IgD-negative memory B cell (primary cell): ENCODE measurements at regions not wholly inside any gene's neighbourhood (a gene's known extent, or its start where the extent isn't known, plus 50 kb on each side); places are given as distances from the start of the nearest gene placed in this dataset.
A peak's percentile ranks its signal among the peaks of the same experiment; 100 is the strongest.

ENCODE experiments used
- H3K27ac Mint-ChIP-seq, 3 donors: one replicate each; pipeline ENCODE4 v1.8.0; 2020 to 2022; ENCODE audit warnings: mild to moderate bottlenecking in 3 of 3, mixed read lengths in 3 of 3, moderate library complexity in 1 of 3
- H3K27me3 Mint-ChIP-seq: one replicate; pipeline ENCODE4 v1.8.0; 2021; ENCODE audit warnings: mixed read lengths
- H3K36me3 Mint-ChIP-seq: one replicate; pipeline ENCODE4 v1.8.0; 2020; ENCODE audit warnings: mild to moderate bottlenecking, mixed read lengths
- H3K4me1 Mint-ChIP-seq, 3 donors: one replicate each; pipeline ENCODE4 v1.8.0; 2020 to 2022; ENCODE audit warnings: mixed read lengths in 3 of 3, mild to moderate bottlenecking in 1 of 3
- H3K4me3 Mint-ChIP-seq, 4 donors: one replicate each; pipeline ENCODE4 v1.8.0; 2020 to 2022; ENCODE audit warnings: mild to moderate bottlenecking in 4 of 4, mixed read lengths in 4 of 4, moderate library complexity in 3 of 4
- H3K9me3 Mint-ChIP-seq, 3 donors: one replicate each; pipeline ENCODE4 v1.8.0; 2020 to 2021; ENCODE audit warnings: mixed read lengths in 3 of 3, mild to moderate bottlenecking in 1 of 3

DNA sequence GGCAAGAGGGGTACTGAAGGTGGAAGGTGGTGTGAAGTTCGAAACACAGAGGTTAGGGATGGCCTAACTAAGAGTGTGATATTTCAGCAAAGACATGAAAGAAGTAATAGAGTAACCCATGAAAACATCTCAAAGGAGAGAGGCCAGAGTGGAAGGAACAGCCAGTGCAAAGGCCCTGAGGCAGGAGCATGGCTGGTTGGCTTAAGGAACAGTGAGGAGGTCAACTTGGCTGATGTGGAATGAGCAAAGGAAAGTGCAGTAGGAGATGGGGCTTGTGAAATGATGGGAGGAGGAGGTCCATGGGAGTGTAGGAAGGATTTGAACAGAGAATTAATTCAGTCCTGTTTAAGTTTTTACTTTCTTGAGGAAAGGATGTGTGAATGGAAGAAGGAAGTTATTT, 178.3 kb upstream of the ZNF608 start:
- no peaks in the 10 kb centered on the region for H3K27me3 Mint-ChIP-seq
- no peak overlapping the region for H3K27ac Mint-ChIP-seq
- peaks cover 0 to 5% (median 4%) of the 10 kb centered on the region in 3 donors for H3K4me1 Mint-ChIP-seq
- no peak overlapping the region for H3K4me3 Mint-ChIP-seq
- no peaks in the 10 kb centered on the region for H3K36me3 Mint-ChIP-seq
- H3K9me3 Mint-ChIP-seq, result no peaks in the 10 kb centered on the region

DNA sequence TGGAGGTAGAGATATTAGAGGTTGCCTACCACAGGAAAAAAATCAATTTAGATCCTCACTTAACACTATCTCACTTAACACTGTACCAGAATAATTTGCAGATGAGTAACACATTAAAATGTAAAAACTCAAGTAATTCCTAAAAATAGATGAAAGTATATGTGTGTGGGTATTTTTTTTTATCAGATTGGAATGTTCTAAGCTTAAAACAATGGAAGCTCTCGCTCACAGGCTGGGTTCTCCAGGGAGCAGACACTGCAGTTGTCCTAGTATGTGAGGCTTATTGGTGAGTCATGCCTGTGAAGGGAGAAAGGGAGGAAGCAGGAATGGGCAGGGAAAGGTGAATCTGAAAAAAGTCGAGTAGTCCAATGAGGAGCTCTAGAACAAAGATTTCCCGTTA, 181.3 kb upstream of the ZNF608 start:
- Mint-ChIP-seq H3K9me3 (no peaks in the 10 kb centered on the region), H3K4me3 (no peak overlapping the region), H3K27me3 (no peaks in the 10 kb centered on the region), H3K4me1 (peaks cover under 1 to 5% (median 4%) of the 10 kb centered on the region in 3 donors), H3K27ac (no peak overlapping the region), H3K36me3 (peaks cover 1% of the 10 kb centered on the region)

DNA sequence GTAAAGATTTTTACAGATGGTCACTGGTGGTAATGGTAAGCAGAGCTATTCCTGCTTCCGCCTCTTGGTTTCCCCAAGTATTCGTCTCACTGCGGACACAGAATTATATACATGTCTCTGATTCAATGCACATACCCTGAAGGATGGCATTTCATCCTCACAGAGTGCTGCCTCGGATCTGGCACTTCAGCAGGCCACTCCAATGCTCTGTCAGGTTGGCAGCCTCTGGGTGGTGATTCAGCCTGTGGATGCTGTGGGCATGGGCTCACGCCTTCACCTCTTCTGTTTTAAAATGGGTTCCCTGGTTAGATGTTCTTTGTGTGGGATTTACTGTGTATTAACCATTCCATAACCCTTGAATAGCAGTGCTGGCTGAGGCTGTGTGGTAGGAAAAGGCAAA, 182.6 kb upstream of the ZNF608 start:
- no peaks in the 10 kb centered on the region for H3K27me3 Mint-ChIP-seq
- peaks cover 1% of the 10 kb centered on the region for H3K36me3 Mint-ChIP-seq
- no peak overlapping the region for H3K4me3 Mint-ChIP-seq
- no peak overlapping the region for H3K27ac Mint-ChIP-seq
- H3K4me1 Mint-ChIP-seq, result peaks cover 1 to 5% (median 4%) of the 10 kb centered on the region in 3 donors
- H3K9me3 Mint-ChIP-seq, result no peaks in the 10 kb centered on the region

DNA sequence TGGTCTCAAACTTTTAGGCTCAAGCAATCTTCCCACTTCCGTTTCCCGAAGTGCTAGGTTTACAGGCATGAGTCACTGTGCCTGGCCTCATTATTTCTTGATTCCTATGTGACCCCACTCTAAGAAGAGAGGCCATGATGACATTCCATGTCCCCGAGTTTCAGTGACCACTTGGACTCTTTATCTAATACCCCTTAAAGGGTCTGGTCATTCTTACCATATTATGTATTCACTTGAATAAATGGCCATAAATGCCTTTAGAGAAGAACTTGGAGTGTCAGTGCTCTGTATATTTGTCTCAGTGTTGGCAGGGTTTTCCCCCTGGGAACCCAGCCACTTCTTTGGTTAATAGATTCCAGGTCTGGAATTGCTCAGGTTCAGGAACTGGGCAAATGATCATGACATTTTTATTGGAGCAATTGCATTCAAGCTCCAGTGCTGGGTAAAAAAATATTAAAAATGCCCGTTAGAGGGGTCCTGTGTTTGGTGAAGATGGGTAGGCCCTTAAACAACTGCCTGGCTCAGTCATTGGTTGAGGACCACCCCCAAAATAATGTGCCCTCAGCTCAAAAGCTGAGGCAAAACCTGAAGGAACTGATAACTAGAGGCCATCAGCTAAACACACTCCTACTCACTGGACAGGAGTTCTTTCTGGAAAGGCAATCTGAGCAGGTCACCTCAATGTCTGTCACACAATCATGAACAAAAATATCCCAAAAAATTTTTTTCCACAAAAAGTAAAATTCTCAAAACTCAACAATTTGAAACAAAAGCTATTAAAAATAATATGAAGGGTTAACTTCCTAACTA, 186.6 kb upstream of the ZNF608 start:
- Mint-ChIP-seq H3K9me3 (no peaks in the 10 kb centered on the region), H3K27ac (no peak overlapping the region), H3K4me3 (no peak overlapping the region), H3K36me3 (peaks cover 1% of the 10 kb centered on the region), H3K27me3 (no peaks in the 10 kb centered on the region), H3K4me1 (peaks cover 11 to 15% (median 13%) of the 10 kb centered on the region in 3 donors)

DNA sequence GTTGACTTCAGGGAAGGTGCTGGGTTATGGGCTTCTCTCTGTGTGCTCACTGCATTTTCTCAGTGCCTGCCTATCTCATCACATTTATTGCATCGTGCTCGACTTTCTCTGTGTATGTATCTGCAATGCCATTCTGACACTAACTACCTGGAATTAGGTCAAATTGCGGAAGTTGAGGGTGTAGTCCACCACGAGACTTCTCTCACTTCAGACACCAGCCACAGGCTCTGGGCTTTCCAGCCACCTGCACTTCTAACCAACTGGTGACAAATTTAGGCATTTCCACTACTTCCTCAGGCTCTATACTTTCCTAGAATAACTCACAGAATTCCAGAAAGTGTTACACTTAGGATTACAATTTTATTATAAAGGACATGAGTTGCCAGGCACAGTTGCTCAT, 188.6 kb upstream of the ZNF608 start:
- Mint-ChIP-seq H3K36me3 (peaks cover 1% of the 10 kb centered on the region), H3K4me1 (peaks cover 11 to 15% (median 13%) of the 10 kb centered on the region in 3 donors), H3K4me3 (peak overlapping the region in 2 of 4 donors; percentile 60 to 83), H3K27me3 (no peaks in the 10 kb centered on the region), H3K27ac (peak overlapping the region in 2 of 3 donors; percentile 14 to 88), H3K9me3 (peaks cover 0 to 3% (median 0%) of the 10 kb centered on the region in 3 donors)

DNA sequence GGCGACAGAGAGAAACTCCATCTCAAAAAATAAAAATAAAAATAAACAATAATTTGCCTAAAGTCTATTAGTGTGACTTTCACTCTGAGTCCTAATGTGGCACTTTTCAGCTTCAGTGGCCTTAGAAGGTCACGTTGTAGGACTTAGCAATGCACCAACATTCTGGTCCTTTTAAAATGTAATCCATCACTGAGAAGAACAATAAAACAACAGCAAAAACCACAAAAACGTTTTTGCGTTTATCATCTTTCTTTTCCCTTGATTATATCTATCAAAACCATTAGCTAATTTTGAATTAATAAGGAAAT, 190.1 kb upstream of the ZNF608 start:
- Mint-ChIP-seq H3K4me1 (peaks cover 11 to 15% (median 13%) of the 10 kb centered on the region in 3 donors), H3K4me3 (peak overlapping the region in 1 of 4 donors; percentile 82), H3K27me3 (no peaks in the 10 kb centered on the region), H3K36me3 (peaks cover 3% of the 10 kb centered on the region), H3K9me3 (peaks cover 0 to 3% (median 0%) of the 10 kb centered on the region in 3 donors), H3K27ac (peak overlapping the region in 2 of 3 donors; percentile 62 to 86)

DNA sequence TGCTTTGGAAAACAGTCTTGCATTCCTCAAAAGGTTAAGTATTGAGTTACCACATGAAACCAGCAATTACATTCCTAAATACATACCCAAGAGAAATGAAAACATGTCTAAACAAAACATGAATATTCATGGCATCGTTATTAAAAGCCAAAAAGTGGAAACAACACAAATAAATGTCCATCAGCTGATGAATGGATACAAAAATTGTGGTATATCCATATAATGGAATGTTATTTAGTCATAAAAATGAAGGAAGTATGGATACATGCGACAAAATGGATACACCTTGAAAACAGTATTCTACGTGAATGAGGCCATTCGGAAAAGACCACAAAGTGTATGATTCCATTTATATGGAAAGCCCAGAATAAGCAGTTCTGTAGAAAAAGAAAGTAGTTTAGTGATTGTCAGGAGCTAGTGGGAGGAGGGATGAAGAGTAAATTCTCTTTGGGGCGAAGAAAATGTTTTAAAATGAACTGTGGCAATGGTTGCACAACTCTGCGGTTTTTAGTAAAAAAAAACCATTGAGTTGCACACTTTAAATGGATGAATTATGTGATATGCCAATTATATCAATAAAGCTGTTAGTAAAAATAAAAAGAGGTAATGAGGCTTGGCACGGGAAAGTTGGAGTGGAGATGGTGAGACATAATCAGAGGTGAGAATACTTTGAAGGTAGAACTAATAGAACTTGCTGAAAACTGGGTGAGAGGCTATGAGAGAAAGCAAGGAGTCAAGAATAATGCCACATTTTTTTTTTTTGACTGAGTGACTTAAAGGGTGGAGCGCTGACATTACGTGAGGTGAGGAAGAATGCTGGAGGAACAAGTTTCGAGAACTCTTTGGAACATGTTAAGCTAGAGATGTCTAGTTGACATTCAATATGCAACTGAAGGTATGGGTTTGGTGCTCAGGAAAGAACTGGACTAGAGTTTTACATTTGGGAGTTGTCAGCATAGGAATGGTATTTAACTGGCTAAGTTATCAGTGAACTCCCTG, 194.9 kb upstream of the ZNF608 start:
- Mint-ChIP-seq H3K27me3 (no peaks in the 10 kb centered on the region), H3K4me3 (no peak overlapping the region), H3K9me3 (peaks cover 0 to 3% (median 0%) of the 10 kb centered on the region in 3 donors), H3K27ac (no peak overlapping the region), H3K4me1 (peaks cover 0 to 5% (median 0%) of the 10 kb centered on the region in 3 donors), H3K36me3 (peaks cover 3% of the 10 kb centered on the region)

DNA sequence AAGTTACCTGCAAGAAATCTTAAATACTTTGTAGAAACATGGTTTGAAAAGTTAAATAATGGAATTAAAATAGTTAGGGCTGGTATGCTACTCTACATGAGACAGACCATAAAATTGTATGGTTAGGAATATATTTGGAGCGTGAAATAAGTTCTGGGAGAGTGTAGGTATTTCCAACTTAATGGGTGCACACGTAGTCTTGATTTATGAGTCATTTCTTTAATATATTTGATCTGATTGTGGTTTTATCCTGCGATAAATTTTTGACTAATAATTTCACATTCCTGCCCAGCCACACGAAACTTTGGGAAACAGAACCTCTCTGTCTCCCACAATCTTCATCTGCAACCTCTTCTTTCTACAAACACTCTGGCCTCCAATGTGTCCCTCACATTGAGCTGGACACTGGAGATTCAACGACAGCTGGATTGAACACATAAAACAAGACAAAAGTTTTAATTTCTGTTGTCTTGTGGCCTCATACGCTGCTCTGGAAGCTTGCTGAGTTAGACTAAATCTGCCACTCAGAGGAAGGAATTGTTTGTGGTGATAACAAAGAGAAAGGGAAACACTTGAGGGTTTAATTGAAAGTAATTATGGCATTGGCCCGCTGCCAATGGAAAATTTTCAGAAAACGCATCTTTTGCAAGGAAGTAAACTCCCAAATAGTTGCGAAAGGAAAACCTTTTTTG, 201.8 kb upstream of the ZNF608 start:
- Mint-ChIP-seq H3K27me3 (no peaks in the 10 kb centered on the region), H3K4me1 (peaks cover 14 to 18% (median 14%) of the 10 kb centered on the region in 3 donors), H3K4me3 (no peak overlapping the region), H3K36me3 (peaks cover 3% of the 10 kb centered on the region), H3K27ac (no peak overlapping the region), H3K9me3 (no peaks in the 10 kb centered on the region)

DNA sequence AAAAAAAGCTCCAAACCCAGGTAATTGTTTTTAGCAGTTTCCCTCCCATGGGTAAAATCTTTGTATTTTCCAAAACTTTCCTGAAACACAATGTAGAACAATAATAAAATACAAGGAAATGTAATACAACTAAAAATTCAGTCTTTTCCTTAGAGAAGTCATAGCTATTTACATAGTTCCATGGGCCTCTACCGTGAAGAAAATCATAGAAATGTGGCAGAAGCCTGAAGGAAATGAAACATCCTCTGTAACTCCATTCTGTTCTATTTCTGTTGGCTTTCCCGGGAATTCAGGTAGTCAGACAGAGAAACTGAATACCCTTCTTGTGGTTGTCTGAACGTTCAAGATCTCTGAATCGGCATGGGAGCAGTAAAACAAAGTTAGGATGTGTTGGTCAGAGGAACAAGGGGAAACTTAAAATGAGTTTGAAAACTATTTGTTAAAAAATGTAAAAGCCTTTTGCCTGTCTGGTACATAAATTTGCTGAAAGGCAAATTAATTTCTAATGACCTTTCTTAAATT, 202.4 kb upstream of the ZNF608 start:
- peaks cover 14 to 18% (median 14%) of the 10 kb centered on the region in 3 donors for H3K4me1 Mint-ChIP-seq
- H3K36me3 Mint-ChIP-seq, result peaks cover 3% of the 10 kb centered on the region
- no peaks in the 10 kb centered on the region for H3K27me3 Mint-ChIP-seq
- no peak overlapping the region for H3K27ac Mint-ChIP-seq
- no peaks in the 10 kb centered on the region for H3K9me3 Mint-ChIP-seq
- no peak overlapping the region for H3K4me3 Mint-ChIP-seq

DNA sequence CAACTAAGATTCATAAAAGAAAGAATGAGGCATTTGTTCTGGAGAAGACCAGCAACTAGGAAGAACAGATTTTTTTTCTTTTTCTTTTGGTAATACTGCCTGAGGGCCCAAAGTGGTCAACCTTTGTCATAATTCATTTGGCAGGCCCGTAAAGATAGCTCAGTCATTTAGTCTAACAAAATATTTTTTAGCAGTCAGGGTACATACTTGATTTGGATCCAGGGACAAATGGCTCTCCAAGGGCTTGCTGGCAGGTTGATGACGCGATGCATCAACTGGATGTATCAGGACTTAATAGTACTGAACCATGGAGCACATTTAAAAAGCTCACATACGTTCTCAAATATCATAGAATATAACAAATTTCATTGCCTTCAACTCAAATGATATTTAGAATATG, 203.4 kb upstream of the ZNF608 start:
- no peak overlapping the region for H3K27ac Mint-ChIP-seq
- no peak overlapping the region for H3K4me3 Mint-ChIP-seq
- H3K36me3 Mint-ChIP-seq, result peaks cover 3% of the 10 kb centered on the region
- H3K27me3 Mint-ChIP-seq, result no peaks in the 10 kb centered on the region
- no peaks in the 10 kb centered on the region for H3K9me3 Mint-ChIP-seq
- H3K4me1 Mint-ChIP-seq, result peaks cover 14 to 18% (median 14%) of the 10 kb centered on the region in 3 donors

DNA sequence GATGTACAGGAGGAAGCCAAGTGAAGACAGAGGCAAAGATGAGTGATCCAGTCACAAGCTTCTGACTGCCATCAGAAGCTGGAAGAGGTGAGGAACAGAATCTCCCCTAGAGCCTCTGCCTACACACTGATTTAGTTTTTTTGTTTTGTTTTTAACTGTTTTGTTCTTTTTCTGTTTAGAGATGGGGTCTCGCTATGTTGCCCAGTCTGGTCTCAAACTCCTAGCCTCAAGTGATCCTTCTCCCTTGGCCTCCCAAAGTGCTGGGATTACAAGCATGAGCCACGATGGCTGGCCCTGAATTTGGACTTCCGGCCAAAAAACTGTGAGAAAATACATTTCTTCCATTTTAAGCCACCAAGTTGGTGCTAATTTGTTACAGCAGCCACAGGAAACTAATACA, 204.7 kb upstream of the ZNF608 start:
- H3K27me3 Mint-ChIP-seq, result no peaks in the 10 kb centered on the region
- H3K4me1 Mint-ChIP-seq, result peaks cover 14 to 18% (median 14%) of the 10 kb centered on the region in 3 donors
- peak overlapping the region; percentile 21 to 86 (median 74) for H3K27ac Mint-ChIP-seq
- no peaks in the 10 kb centered on the region for H3K9me3 Mint-ChIP-seq
- H3K4me3 Mint-ChIP-seq, result peak overlapping the region in 2 of 4 donors; percentile 54 to 89
- peaks cover 3% of the 10 kb centered on the region for H3K36me3 Mint-ChIP-seq

DNA sequence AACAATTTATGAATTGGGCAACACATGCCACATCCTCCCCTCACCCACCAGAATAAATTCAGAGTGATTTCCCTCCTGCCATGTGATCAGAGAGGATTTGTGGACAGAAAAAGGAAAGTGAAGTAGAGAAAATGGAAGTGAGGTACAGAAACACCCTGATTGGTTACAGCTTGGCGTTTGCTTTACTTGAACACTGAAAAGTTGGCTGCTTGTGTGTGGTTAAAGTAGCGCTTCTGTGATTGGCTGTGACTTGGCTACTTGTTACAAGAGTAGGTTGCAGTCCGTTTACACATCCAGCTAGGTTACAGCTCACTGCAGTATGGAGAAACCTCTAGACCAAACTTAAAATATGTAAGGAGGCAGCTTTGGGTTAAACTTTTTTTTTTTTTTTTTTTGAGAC, 205.2 kb upstream of the ZNF608 start:
- peak overlapping the region; percentile 21 to 92 (median 86) for H3K27ac Mint-ChIP-seq
- H3K4me3 Mint-ChIP-seq, result peak overlapping the region; percentile 54 to 89 (median 70)
- H3K9me3 Mint-ChIP-seq, result no peaks in the 10 kb centered on the region
- no peaks in the 10 kb centered on the region for H3K27me3 Mint-ChIP-seq
- H3K36me3 Mint-ChIP-seq, result peaks cover 3% of the 10 kb centered on the region
- peaks cover 14 to 18% (median 14%) of the 10 kb centered on the region in 3 donors for H3K4me1 Mint-ChIP-seq

DNA sequence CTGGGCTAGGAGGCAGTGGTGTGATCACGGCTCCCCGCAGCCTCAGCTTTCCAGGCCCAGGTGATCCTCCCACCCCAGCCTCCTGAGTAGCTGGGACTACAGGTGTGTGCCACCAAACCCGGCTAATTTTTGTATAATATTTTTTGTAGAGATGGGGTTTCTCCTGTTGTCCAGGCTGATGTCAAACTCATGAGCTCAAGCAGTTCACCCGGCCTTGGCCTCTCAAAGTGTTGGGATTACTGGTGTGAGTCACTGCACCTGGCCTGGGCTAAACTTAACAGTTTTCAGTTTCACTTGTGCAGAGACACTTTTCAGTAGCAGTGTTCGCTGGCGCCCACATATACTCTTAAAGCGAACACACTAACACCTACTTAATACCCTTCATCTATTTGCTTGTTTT, 205.6 kb upstream of the ZNF608 start:
- Mint-ChIP-seq H3K36me3 (peaks cover 3% of the 10 kb centered on the region), H3K9me3 (no peaks in the 10 kb centered on the region), H3K4me3 (peak overlapping the region; percentile 54 to 89 (median 74)), H3K27me3 (no peaks in the 10 kb centered on the region), H3K4me1 (peaks cover 14 to 18% (median 14%) of the 10 kb centered on the region in 3 donors), H3K27ac (peak overlapping the region; percentile 21 to 92 (median 86))

DNA sequence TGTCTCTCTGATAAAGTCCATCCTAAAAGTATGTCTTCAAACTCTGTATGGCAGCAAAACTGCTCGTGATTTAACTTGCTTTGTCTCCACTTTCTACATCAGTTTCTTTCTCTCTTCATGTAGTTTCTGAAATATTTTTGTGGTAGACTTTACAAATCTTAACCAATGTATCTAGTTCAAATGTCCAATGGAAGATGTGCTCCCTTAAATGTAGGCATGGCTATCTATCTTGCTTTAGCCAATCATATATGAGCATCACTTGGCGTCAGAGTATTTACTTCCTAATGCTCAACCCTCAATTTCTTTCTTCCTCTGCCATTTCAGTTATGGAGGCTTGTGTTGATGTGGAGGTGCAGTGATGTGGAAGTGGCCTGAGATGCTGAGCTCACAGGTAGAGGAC, 206.1 kb upstream of the ZNF608 start:
- peak overlapping the region; percentile 21 to 92 (median 86) for H3K27ac Mint-ChIP-seq
- peaks cover 3% of the 10 kb centered on the region for H3K36me3 Mint-ChIP-seq
- H3K27me3 Mint-ChIP-seq, result no peaks in the 10 kb centered on the region
- H3K4me3 Mint-ChIP-seq, result peak overlapping the region; percentile 54 to 89 (median 74)
- H3K9me3 Mint-ChIP-seq, result no peaks in the 10 kb centered on the region
- H3K4me1 Mint-ChIP-seq, result peaks cover 14 to 18% (median 14%) of the 10 kb centered on the region in 3 donors
